Omental fat pad (tissue), 3 donors: ENCODE measurements at regions not wholly inside any gene's neighbourhood (a gene's known extent, or its start where the extent isn't known, plus 50 kb on each side); places are given as distances from the start of the nearest gene placed in this dataset.

ENCODE experiments used
- ATAC-seq: fragments of 150-250 bp; one replicate; pipeline ENCODE4 v1.9.1; 2016; ENCODE audit warnings: mild to moderate bottlenecking, moderate library complexity; ENCODE audit not compliant: low FRiP score
- DNase-seq: peaks from one replicate; pipeline ENCODE4 v3.0.0-alpha.2; 2019; ENCODE audit warnings: low spot score
- CTCF ChIP-seq, 3 donors: fragments of 450-650 bp; IDR thresholded peaks; one replicate each; pipeline ENCODE4 v1.5.1; 2016 to 2017; ENCODE audit warnings: antibody characterized with exemption in 3 of 3, mild to moderate bottlenecking in 3 of 3, moderate library complexity in 2 of 3

DNA sequence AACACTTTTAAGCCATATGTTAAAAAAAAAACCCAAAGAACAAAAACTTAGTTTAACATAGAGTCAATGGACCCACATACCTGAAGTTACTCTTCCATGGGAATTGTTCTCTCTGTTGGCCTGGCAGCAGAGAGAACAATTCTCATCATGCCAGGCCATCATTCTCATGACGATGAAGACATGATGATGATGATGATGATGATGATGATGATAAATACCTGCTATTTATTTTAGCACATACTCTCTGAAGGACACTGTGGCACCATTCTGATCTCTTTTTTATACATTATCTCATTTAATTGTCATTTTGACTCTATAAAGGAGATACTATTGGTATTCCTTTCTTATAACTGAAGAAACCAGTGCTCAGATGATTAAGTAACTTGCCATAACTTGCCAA lies 366.9 kb downstream of the MFSD1 start:
- no peak for DNase-seq
- no peak for ATAC-seq
- no peak for TF ChIP-seq CTCF (IDR thresholded peaks at IDR 0.05)

DNA sequence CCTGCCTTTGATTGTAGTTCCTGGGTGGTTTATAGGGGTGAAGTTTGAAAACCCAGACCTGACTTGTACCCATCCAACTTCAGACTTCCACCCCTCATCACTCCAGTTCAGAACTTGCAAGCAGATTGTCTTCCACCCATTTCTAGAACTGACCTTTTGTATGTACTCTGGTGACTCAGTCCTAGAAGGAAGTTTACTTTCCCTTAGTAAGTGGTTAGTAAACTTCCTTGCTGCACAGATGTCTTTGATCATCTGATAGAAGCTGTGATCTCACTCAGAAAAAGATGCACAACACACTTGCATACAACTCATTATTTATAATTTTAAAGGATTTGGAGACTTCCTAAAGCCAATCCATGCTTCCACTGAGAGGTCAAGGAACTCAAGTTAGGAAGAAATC lies 368.0 kb downstream of the MFSD1 start:
- TF ChIP-seq CTCF (IDR thresholded peaks at IDR 0.05), result no peak
- ATAC-seq (no peak), DNase-seq (no peak)

GRCh38 chr3:159170436-159171003 lies 368.7 kb downstream of the MFSD1 start:
- TF ChIP-seq CTCF (IDR thresholded peaks at IDR 0.05), result no peak
- DNase-seq, result no peak

GRCh38 chr3:159171333-159171732 lies 369.5 kb downstream of the MFSD1 start:
- no peak for ATAC-seq
- no peak for TF ChIP-seq CTCF (IDR thresholded peaks at IDR 0.05)
- no peak for DNase-seq

More at GRCh38 chr3:159170436-159171003, 368.7 kb downstream of the MFSD1 start:
- no peak for ATAC-seq

- ATAC-seq, result no peak
- no peak for TF ChIP-seq CTCF (IDR thresholded peaks at IDR 0.05)
- DNase-seq, result no peak
Measured at GRCh38 chr3:159172473-159172872, 370.6 kb downstream of the MFSD1 start.

DNA sequence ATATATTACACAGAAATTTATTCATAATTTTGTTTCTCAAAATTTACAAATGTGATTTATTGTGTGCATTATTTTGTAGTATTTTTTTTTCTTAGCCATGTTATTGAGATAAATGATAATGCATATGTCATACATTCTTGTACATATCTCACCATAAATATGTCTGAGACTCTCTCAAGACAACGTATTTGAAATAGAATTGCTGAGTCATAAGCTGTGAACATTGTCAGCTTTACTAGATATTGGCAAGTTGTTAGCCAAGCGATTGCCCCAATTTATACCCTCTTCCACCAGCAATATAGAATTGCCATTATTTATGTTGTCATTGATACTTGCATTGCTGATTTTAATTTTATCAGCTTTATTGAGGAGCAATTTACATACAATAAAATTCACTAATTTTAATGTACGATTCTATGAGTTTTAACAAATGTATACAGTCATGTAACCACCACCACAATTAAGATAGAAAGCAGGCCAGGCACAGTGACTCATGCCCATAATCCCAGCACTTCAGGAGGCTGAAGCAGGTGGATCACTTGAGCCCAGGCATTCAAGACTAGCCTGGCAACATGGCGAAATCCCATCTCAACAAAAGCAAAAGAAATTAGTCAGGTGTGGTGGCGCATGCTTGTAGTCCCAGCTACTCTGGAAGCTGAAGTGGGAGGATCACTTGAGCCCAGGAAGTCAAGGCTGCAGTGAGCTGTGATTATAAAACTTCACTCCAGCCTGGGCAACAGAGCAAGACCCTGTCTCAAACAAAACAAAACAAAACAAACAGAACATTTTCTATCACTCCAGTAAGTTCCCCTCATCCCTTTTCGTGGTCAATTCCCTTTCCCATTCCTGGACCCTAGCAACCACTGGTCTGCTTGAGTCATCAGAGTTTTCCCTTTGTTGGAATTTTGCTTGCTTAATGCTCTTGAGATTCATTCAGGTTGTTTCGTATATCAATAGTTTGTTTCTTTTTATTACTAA lies 373.1 kb downstream of the MFSD1 start:
- DNase-seq (no peak), ATAC-seq (no peak)
- no peak for TF ChIP-seq CTCF (IDR thresholded peaks at IDR 0.05)
